ENCODE measurements at regions not wholly inside any gene's neighbourhood (a gene's known extent, or its start where the extent isn't known, plus 50 kb on each side); places are given as distances from the start of the nearest gene placed in this dataset.

- Mint-ChIP-seq H3K36me3 (ENCODE audit: insufficient read depth, unreplicated experiment) (no peaks in the 10 kb centered on the region), H3K4me3 (ENCODE audit: low read depth, unreplicated experiment) (no peak overlapping the region), H3K27me3 (ENCODE audit: unreplicated experiment) (no peaks in the 10 kb centered on the region), H3K9me3 (ENCODE audit: low read depth, unreplicated experiment) (peaks cover 2% of the 10 kb centered on the region), H3K4me1 (ENCODE audit: low read depth, unreplicated experiment) (no peaks in the 10 kb centered on the region), H3K27ac (ENCODE audit: unreplicated experiment) (no peak overlapping the region)
- DNase-seq, result no peak
- no peak for TF ChIP-seq CTCF (IDR thresholded peaks at IDR 0.05; ENCODE audit: unreplicated experiment)
- no TSS peak for BruUV-seq (replicated peaks)
- intact Hi-C loops (cut with micrococcal nuclease; ENCODE audit: unreplicated experiment), result no loop called here
- CTCF ChIA-PET, result interaction anchor here (0.7 kb wide), 1 partner anchor 160 kb away, joined by 3 read pairs; no protein-coding TSS in a partner anchor
These were observed 142.0 kb downstream of the MRPL39 start for GRCh38 chr21:25465263-25465662.

DNA sequence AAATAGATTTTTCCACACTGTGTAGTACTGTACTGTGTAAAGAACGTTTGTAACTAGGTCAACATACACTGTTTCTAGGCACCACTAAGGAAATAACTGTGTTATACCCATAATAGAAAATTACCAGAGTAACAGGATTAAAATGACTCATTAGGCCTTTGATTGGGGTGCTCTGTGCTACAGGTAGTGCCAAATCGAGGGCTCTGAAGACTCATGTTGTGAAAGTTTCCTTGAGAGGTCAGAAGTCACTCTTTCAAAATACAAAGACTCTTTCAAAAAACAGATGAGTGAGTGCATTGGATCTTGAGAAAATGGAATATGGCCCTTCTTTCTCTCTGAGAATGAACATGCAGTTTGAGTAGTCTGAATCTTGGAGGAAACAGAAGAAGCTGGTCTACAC is 143.0 kb downstream of the MRPL39 start:
- peak overlapping the region; percentile 45 for H3K27ac Mint-ChIP-seq (ENCODE audit: unreplicated experiment)
- no peaks in the 10 kb centered on the region for H3K4me1 Mint-ChIP-seq (ENCODE audit: low read depth, unreplicated experiment)
- CTCF ChIA-PET, result no interaction called here
- no peaks in the 10 kb centered on the region for H3K27me3 Mint-ChIP-seq (ENCODE audit: unreplicated experiment)
- peaks cover 2% of the 10 kb centered on the region for H3K9me3 Mint-ChIP-seq (ENCODE audit: low read depth, unreplicated experiment)
- BruUV-seq (replicated peaks), result no TSS peak
- no peaks in the 10 kb centered on the region for H3K36me3 Mint-ChIP-seq (ENCODE audit: insufficient read depth, unreplicated experiment)
- H3K4me3 Mint-ChIP-seq (ENCODE audit: low read depth, unreplicated experiment), result no peak overlapping the region
- no peak for TF ChIP-seq CTCF (IDR thresholded peaks at IDR 0.05; ENCODE audit: unreplicated experiment)
- intact Hi-C loops (cut with micrococcal nuclease; ENCODE audit: unreplicated experiment), result no loop called here
- no peak for DNase-seq

GRCh38 chr21:25462517-25462971 is 144.7 kb downstream of the MRPL39 start:
- H3K4me3 Mint-ChIP-seq (ENCODE audit: low read depth, unreplicated experiment), result no peak overlapping the region
- intact Hi-C loops (cut with micrococcal nuclease; ENCODE audit: unreplicated experiment), result no loop called here
- no TSS peak for BruUV-seq (replicated peaks)
- no peaks in the 10 kb centered on the region for H3K4me1 Mint-ChIP-seq (ENCODE audit: low read depth, unreplicated experiment)
- H3K27me3 Mint-ChIP-seq (ENCODE audit: unreplicated experiment), result no peaks in the 10 kb centered on the region
- H3K9me3 Mint-ChIP-seq (ENCODE audit: low read depth, unreplicated experiment), result peaks cover 2% of the 10 kb centered on the region
- no peaks in the 10 kb centered on the region for H3K36me3 Mint-ChIP-seq (ENCODE audit: insufficient read depth, unreplicated experiment)
- no peak for DNase-seq
- no peak overlapping the region for H3K27ac Mint-ChIP-seq (ENCODE audit: unreplicated experiment)
- TF ChIP-seq CTCF (IDR thresholded peaks at IDR 0.05; ENCODE audit: unreplicated experiment), result no peak
- CTCF ChIA-PET, result no interaction called here

GRCh38 chr21:25461725-25462124 is 145.6 kb downstream of the MRPL39 start:
- Mint-ChIP-seq H3K4me3 (ENCODE audit: low read depth, unreplicated experiment) (no peak overlapping the region), H3K4me1 (ENCODE audit: low read depth, unreplicated experiment) (no peaks in the 10 kb centered on the region), H3K27ac (ENCODE audit: unreplicated experiment) (no peak overlapping the region), H3K27me3 (ENCODE audit: unreplicated experiment) (no peaks in the 10 kb centered on the region), H3K9me3 (ENCODE audit: low read depth, unreplicated experiment) (peaks cover 2% of the 10 kb centered on the region), H3K36me3 (ENCODE audit: insufficient read depth, unreplicated experiment) (no peaks in the 10 kb centered on the region)
- intact Hi-C loops (cut with micrococcal nuclease; ENCODE audit: unreplicated experiment), result no loop called here
- CTCF ChIA-PET, result no interaction called here
- no peak for DNase-seq
- BruUV-seq (replicated peaks), result no TSS peak
- no peak for TF ChIP-seq CTCF (IDR thresholded peaks at IDR 0.05; ENCODE audit: unreplicated experiment)

Measured in Calu3 (cell line).